Adrenal gland (tissue), 5 donors: ENCODE measurements at regions not wholly inside any gene's neighbourhood (a gene's known extent, or its start where the extent isn't known, plus 50 kb on each side); places are given as distances from the start of the nearest gene placed in this dataset.
"Not testable (repeated sequence)": the region's sequence is repeated elsewhere in the genome, so short reads cannot be mapped to it uniquely, and the experiment has no call there.

Experiments
- CTCF ChIP-seq, 6 experiments: fragments of 450-650 bp in 4 of 6; fragments of 200-600 bp in 2 of 6; sonication (generic) in 1 of 6; IDR thresholded peaks; 1 replicate in 5 of 6; 2 replicates in 1 of 6; pipeline versions ENCODE4 v1.5.1 to v1.8.0; 2016 to 2021; ENCODE audit warnings: antibody characterized with exemption in 6 of 6, mild to moderate bottlenecking in 2 of 6, moderate library complexity in 1 of 6
- POLR2A ChIP-seq, 2 donors: fragments of 450-650 bp; IDR thresholded peaks; one replicate each; pipeline ENCODE4 v1.6.1; 2017; ENCODE audit warnings: antibody characterized with exemption in 2 of 2, mild to moderate bottlenecking in 2 of 2, moderate library complexity in 1 of 2
- donor health status: DM: no; HTN: no; CAD: no.

GRCh38 chr15:19996574-19997194 is 544.9 kb downstream of the GOLGA6L6 start:
- not testable (repeated sequence) for TF ChIP-seq CTCF, POLR2A (IDR thresholded peaks at IDR 0.05)
